Stimulated activated CD4-positive, alpha-beta T cell treated with anti-CD3 and anti-CD28 coated beads, TNF-alpha, amount 100 ng/mL, for 24 hours (primary cell): ENCODE measurements at regions not wholly inside any gene's neighbourhood (a gene's known extent, or its start where the extent isn't known, plus 50 kb on each side); places are given as distances from the start of the nearest gene placed in this dataset.
"Not testable (repeated sequence)": the region's sequence is repeated elsewhere in the genome, so short reads cannot be mapped to it uniquely, and the experiment has no call there.

Source experiments
- DNase-seq, 3 experiments: peaks; one replicate each; pipeline ENCODE4 v3.0.0-alpha.2; 2020; ENCODE audit warnings: low read depth in 3 of 3

GRCh38 chr15:95684126-95684525 is 646.4 kb upstream of the NR2F2 start:
- DNase-seq, result no peak

- DNase-seq, result no peak
Measured at GRCh38 chr15:95684693-95685115, 645.8 kb upstream of the NR2F2 start.

- no peak for DNase-seq
Measured at GRCh38 chr15:95687061-95687460, 643.4 kb upstream of the NR2F2 start.

GRCh38 chr15:95687686-95688085 is 642.8 kb upstream of the NR2F2 start:
- no peak for DNase-seq

- no peak for DNase-seq
Measured at GRCh38 chr15:95690631-95691340, 639.7 kb upstream of the NR2F2 start.

GRCh38 chr15:95693917-95694316 is 636.6 kb upstream of the NR2F2 start:
- DNase-seq, result no peak

GRCh38 chr15:95698230-95698629 is 632.3 kb upstream of the NR2F2 start:
- no peak for DNase-seq

GRCh38 chr15:95698951-95699350 is 631.5 kb upstream of the NR2F2 start:
- no peak for DNase-seq

- no peak for DNase-seq
Measured at GRCh38 chr15:95699578-95699977, 630.9 kb upstream of the NR2F2 start.

GRCh38 chr15:95700692-95701091 is 629.8 kb upstream of the NR2F2 start:
- not testable (repeated sequence) for DNase-seq

- DNase-seq, result no peak
Measured at GRCh38 chr15:95701410-95701809, 629.1 kb upstream of the NR2F2 start.

GRCh38 chr15:95709959-95710695 is 620.4 kb upstream of the NR2F2 start:
- no peak for DNase-seq

- DNase-seq, result no peak
Measured at GRCh38 chr15:95712785-95713184, 617.7 kb upstream of the NR2F2 start.

GRCh38 chr15:95713324-95713723 is 617.2 kb upstream of the NR2F2 start:
- no peak for DNase-seq

- no peak for DNase-seq
Measured at GRCh38 chr15:95715116-95715903, 615.2 kb upstream of the NR2F2 start.

GRCh38 chr15:95715906-95716656 is 614.4 kb upstream of the NR2F2 start:
- no peak for DNase-seq

- DNase-seq, result no peak
Measured at GRCh38 chr15:95716708-95717107, 613.8 kb upstream of the NR2F2 start.

- DNase-seq, result no peak
Measured at GRCh38 chr15:95718441-95718840, 612.1 kb upstream of the NR2F2 start.

- DNase-seq, result no peak
Measured at GRCh38 chr15:95724908-95725633, 605.4 kb upstream of the NR2F2 start.

GRCh38 chr15:95726891-95727290 is 603.6 kb upstream of the NR2F2 start:
- DNase-seq, result no peak

GRCh38 chr15:95733931-95734330 is 596.6 kb upstream of the NR2F2 start:
- DNase-seq, result no peak
